Natural killer cell (primary cell): ENCODE measurements at regions not wholly inside any gene's neighbourhood (a gene's known extent, or its start where the extent isn't known, plus 50 kb on each side); places are given as distances from the start of the nearest gene placed in this dataset.

ENCODE experiments used
- ATAC-seq, 3 donors: fragments of 150-1000 bp in 2 of 3; fragments of 200-7000 bp in 1 of 3; cut with Tn5 transposase; 1 replicate in 1 of 3; 2 replicates in 2 of 3; pipeline ENCODE4 v1.10.0; 2021; ENCODE audit warnings: mild to moderate bottlenecking in 2 of 3, moderate library complexity in 2 of 3
- DNase-seq, 2 donors: peaks; one replicate each; pipeline versions ENCODE4 v3.0.0 to v3.0.0-alpha.2; 2013 to 2021; ENCODE audit warnings: mixed read lengths in 1 of 2
- H3K27ac ChIP-seq: one replicate; pipeline ENCODE4 v1.5.1; 2013; ENCODE audit warnings: mild to moderate bottlenecking, low read length
- H3K27me3 ChIP-seq: one replicate; pipeline ENCODE4 v1.6.1; 2013; ENCODE audit warnings: low read length; ENCODE audit not compliant: control insufficient read depth, insufficient read depth
- H3K36me3 ChIP-seq: one replicate; pipeline ENCODE4 v1.6.1; 2013; ENCODE audit warnings: low read length; ENCODE audit not compliant: control insufficient read depth, insufficient read depth
- H3K4me1 ChIP-seq: one replicate; pipeline ENCODE4 v1.6.1; 2013; ENCODE audit warnings: low read length; ENCODE audit not compliant: control insufficient read depth, insufficient read depth
- H3K4me3 ChIP-seq: one replicate; pipeline ENCODE4 v1.5.1; 2013; ENCODE audit warnings: low read length
- H3K9me3 ChIP-seq: one replicate; pipeline ENCODE4 v1.6.1; 2013; ENCODE audit warnings: low read length; ENCODE audit not compliant: control insufficient read depth, insufficient read depth
- H3K27ac Mint-ChIP-seq, 2 donors: one replicate each; pipeline ENCODE4 v1.8.0; 2022; ENCODE audit warnings: mild to moderate bottlenecking in 2 of 2, mixed read lengths in 2 of 2, moderate library complexity in 1 of 2
- H3K27me3 Mint-ChIP-seq, 2 donors: one replicate each; pipeline ENCODE4 v1.8.0; 2022; ENCODE audit warnings: low read depth in 2 of 2, mixed read lengths in 2 of 2
- H3K36me3 Mint-ChIP-seq: one replicate; pipeline ENCODE4 v1.8.0; 2022; ENCODE audit warnings: mixed read lengths
- H3K4me1 Mint-ChIP-seq, 2 donors: one replicate each; pipeline ENCODE4 v1.8.0; 2022; ENCODE audit warnings: mixed read lengths in 2 of 2
- H3K4me3 Mint-ChIP-seq: one replicate; pipeline ENCODE4 v1.8.0; 2022; ENCODE audit warnings: mild to moderate bottlenecking, moderate library complexity, mixed read lengths
- H3K9me3 Mint-ChIP-seq, 2 donors: one replicate each; pipeline ENCODE4 v1.8.0; 2022; ENCODE audit warnings: mixed read lengths in 2 of 2
- WGBS: methylation state at CpG from one replicate; pipeline ENCODE4 v1.1.7; 2013; ENCODE audit warnings: missing lambda C conversion rate; ENCODE audit not compliant: insufficient coverage; 5-methylcytosine and 5-hydroxymethylcytosine counted together
- intact Hi-C: fragments of 100-400 bp; cut with micrococcal nuclease; formaldehyde crosslinking; loops from one replicate; pipeline ENCODE4 v1.14.2; 2022
- TF ChIP-seq, protein P1 (sequence below): fragments of 200-600 bp; IDR thresholded peaks from one replicate; pipeline ENCODE4 v1.8.0; 2022; ENCODE audit warnings: antibody characterized with exemption

DNA sequence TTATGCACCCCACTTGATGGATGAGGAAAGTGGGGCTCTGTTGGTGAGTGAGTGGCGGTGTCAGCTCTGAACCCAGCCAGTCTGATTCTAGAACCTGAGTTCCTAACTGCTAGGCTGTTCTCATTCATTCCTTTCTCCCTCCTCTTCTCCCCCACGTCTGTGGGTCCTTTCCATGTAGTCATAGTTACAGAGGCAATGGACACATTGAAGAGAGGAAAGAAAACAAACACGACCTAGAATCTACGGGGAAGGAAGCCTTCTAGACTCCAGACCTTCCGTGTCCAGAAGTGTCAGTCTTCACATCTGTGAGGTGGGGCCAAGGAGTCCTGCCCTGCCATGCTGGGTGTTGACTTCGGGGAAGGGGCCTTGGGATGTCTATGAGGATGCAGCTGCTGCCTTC lies 115.8 kb upstream of the WNT4 start:
- no peaks in the 10 kb centered on the region for H3K4me1 Mint-ChIP-seq
- DNase-seq (no peak), ATAC-seq (no peak)
- Histone ChIP-seq H3K27ac (no peak overlapping the region), H3K27me3 (peaks cover 2% of the 10 kb centered on the region), H3K4me3 (no peak overlapping the region), H3K36me3 (no peaks in the 10 kb centered on the region), H3K4me1 (no peaks in the 10 kb centered on the region), H3K9me3 (no peaks in the 10 kb centered on the region)
- H3K9me3 Mint-ChIP-seq: no peaks in the 10 kb centered on the region
- TF ChIP-seq, protein P1, sequence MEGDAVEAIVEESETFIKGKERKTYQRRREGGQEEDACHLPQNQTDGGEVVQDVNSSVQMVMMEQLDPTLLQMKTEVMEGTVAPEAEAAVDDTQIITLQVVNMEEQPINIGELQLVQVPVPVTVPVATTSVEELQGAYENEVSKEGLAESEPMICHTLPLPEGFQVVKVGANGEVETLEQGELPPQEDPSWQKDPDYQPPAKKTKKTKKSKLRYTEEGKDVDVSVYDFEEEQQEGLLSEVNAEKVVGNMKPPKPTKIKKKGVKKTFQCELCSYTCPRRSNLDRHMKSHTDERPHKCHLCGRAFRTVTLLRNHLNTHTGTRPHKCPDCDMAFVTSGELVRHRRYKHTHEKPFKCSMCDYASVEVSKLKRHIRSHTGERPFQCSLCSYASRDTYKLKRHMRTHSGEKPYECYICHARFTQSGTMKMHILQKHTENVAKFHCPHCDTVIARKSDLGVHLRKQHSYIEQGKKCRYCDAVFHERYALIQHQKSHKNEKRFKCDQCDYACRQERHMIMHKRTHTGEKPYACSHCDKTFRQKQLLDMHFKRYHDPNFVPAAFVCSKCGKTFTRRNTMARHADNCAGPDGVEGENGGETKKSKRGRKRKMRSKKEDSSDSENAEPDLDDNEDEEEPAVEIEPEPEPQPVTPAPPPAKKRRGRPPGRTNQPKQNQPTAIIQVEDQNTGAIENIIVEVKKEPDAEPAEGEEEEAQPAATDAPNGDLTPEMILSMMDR: no peak
- no peak overlapping the region for H3K4me3 Mint-ChIP-seq
- intact Hi-C loops: no loop called here
- 68% methylated on average over 6 of the region's 6 CpGs for WGBS
- H3K27ac Mint-ChIP-seq: no peak overlapping the region
- H3K36me3 Mint-ChIP-seq: no peaks in the 10 kb centered on the region
- H3K27me3 Mint-ChIP-seq: peaks cover 0 to 7% of the 10 kb centered on the region in 2 donors

DNA sequence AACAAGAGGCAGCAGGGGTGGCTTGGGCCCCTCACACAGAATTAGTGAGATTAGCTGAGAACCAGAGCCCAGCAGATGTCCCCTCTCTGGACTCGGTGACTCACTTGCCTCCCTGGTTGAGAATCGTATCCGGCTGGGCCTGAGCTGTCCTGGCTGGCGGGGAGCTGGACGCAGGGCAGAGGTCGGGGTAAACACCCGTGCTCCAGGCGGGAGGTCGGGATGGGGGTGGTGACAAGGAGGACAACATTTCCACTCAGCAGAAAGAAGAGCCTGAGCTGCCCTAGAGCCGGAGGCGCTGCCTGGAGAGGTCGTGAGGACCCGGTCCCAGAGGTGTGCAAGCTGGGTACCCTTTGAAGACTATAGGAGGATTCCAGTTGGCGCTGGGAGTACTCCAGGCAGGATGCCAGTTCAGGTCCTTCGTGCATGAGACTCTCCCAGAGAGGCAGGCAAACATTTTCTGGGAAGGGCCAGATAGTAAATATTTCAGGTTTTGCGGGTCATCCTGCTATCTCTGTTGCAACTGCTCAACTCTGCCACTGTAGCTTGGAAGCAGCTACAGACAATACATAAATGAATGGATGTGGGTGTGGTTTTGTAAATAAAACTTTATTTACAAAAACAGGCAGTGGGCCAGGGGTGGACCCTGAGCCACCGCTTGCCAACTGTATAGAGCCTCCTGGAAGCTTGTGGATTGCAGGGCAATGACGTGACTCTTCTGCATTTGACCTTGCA lies 116.8 kb upstream of the WNT4 start:
- Mint-ChIP-seq H3K36me3 (no peaks in the 10 kb centered on the region), H3K4me3 (no peak overlapping the region), H3K27ac (no peak overlapping the region), H3K4me1 (no peaks in the 10 kb centered on the region), H3K9me3 (no peaks in the 10 kb centered on the region), H3K27me3 (peaks cover 0 to 7% of the 10 kb centered on the region in 2 donors)
- no peak overlapping the region for H3K4me3 ChIP-seq
- WGBS: 81% methylated on average over 18 of the region's 18 CpGs
- no peaks in the 10 kb centered on the region for H3K4me1 ChIP-seq
- no peak for DNase-seq
- TF ChIP-seq, protein P1: no peak
- H3K27ac ChIP-seq: no peak overlapping the region
- intact Hi-C loops: no loop called here
- no peaks in the 10 kb centered on the region for H3K9me3 ChIP-seq
- ATAC-seq: no peak
- H3K27me3 ChIP-seq: peaks cover 2% of the 10 kb centered on the region
- no peaks in the 10 kb centered on the region for H3K36me3 ChIP-seq

GRCh38 chr1:22260860-22261432 lies 118.0 kb upstream of the WNT4 start:
- Histone ChIP-seq H3K36me3 (no peaks in the 10 kb centered on the region), H3K4me3 (no peak overlapping the region), H3K4me1 (no peaks in the 10 kb centered on the region), H3K9me3 (no peaks in the 10 kb centered on the region), H3K27ac (no peak overlapping the region), H3K27me3 (peaks cover 2% of the 10 kb centered on the region)
- Mint-ChIP-seq H3K4me3 (no peak overlapping the region), H3K27ac (no peak overlapping the region), H3K27me3 (peaks cover 0 to 9% of the 10 kb centered on the region in 2 donors), H3K4me1 (no peaks in the 10 kb centered on the region), H3K9me3 (no peaks in the 10 kb centered on the region), H3K36me3 (no peaks in the 10 kb centered on the region)
- intact Hi-C loops: no loop called here
- DNase-seq (no peak), ATAC-seq (no peak)
- TF ChIP-seq, protein P1: no peak
- WGBS: 85% methylated on average over 20 of the region's 21 CpGs

DNA sequence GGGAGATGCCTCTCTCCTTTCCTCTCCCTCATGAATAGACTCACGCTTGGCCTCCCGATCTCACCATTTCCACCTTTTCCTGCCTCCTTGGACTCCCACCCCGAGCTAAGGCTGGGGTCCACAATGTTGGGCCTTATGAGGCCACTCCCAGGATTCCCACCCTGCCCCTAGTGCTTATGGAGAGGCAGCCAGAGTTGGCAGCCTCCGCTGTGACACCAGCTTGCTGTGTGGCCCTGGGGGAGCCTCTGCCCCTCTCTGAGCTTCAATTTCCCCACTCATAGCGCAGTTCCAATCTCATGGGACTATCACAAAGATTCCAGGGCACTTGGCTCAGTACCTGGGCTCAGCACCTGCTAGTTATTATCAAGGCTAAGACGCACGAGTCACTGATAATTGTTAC lies 118.7 kb upstream of the WNT4 start:
- H3K9me3 ChIP-seq: no peaks in the 10 kb centered on the region
- H3K27me3 ChIP-seq: no peaks in the 10 kb centered on the region
- DNase-seq: no peak
- Mint-ChIP-seq H3K9me3 (no peaks in the 10 kb centered on the region), H3K36me3 (no peaks in the 10 kb centered on the region), H3K27ac (no peak overlapping the region), H3K4me1 (no peaks in the 10 kb centered on the region), H3K4me3 (no peak overlapping the region), H3K27me3 (peaks cover 0 to 9% of the 10 kb centered on the region in 2 donors)
- H3K4me1 ChIP-seq: no peaks in the 10 kb centered on the region
- WGBS: 82% methylated on average over 7 of the region's 7 CpGs
- H3K27ac ChIP-seq: no peak overlapping the region
- no peak for ATAC-seq
- H3K36me3 ChIP-seq: no peaks in the 10 kb centered on the region
- TF ChIP-seq, protein P1: no peak
- H3K4me3 ChIP-seq: no peak overlapping the region
- intact Hi-C loops: no loop called here
